Iris pigment epithelial cell (primary cell): ENCODE measurements at regions not wholly inside any gene's neighbourhood (a gene's known extent, or its start where the extent isn't known, plus 50 kb on each side); places are given as distances from the start of the nearest gene placed in this dataset.

Source experiments
- DNase-seq: peaks from one replicate; pipeline ENCODE4 v3.0.0-alpha.2; 2011; ENCODE audit warnings: low read depth

DNA sequence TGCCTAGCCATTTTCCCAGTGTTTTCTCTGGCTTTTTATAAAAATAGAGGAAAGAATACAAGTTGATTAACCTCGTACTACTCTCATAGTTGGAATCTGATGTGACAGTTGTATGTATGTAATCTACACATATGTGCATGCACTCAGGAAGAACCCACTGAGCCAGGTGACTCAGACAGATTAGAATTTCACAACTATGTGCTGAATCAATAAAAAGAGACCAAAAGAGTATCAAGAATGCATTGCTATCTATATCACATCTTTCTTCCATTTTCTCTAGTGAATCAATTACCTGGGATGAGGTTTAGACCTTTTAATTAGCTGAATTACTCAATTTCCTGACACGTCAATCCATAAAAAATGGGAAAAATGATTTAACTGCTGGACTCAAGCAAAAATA lies 319.3 kb upstream of the ATP10A start:
- DNase-seq = no peak

DNA sequence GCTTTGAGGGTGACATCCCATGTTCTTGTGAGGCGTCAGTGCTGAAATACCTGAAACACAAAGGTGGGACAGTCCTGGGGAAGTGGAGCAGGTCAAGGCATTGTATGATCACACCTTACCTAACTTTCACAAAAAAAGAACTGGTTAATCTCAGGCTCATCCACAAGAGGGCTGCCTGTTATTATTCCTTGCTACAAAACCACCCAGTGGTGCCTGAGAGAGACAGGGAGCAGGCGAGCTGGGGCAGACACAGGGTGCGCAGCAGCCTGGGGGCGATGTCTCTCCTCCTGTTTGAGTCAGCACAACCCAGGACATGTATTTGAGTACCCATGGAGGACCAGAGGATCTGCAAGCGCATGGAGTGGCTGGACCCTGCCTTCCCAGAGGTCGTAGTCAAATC lies 316.8 kb upstream of the ATP10A start:
- DNase-seq = no peak

DNA sequence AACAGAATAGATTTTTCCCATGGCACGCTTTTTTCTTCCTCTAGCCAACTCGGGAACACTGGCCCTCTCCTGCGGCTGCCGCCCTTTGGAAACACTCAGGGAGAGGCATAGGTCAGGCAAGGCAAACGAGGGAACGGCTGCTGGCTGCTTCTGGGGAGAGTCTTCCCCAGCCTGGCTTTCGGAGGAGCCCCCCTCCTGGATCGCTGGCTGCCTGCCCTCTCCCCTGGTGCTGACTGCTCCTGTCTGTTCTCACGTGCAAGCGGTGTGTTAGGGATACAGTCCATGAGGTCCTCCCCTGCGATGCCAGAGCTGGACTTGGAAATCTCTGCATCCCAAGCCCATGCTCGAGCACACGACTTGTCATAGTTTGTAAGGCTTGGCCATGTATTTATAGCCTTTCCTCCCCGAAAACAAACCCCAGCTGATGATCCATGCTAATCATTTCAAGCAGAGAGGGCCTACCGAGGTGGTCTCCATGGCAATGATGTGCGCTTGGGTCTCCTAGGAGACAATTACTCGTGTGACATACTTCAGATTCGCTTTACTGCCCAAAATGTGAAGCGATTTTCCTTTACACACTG lies 315.6 kb upstream of the ATP10A start:
- no peak for DNase-seq

DNA sequence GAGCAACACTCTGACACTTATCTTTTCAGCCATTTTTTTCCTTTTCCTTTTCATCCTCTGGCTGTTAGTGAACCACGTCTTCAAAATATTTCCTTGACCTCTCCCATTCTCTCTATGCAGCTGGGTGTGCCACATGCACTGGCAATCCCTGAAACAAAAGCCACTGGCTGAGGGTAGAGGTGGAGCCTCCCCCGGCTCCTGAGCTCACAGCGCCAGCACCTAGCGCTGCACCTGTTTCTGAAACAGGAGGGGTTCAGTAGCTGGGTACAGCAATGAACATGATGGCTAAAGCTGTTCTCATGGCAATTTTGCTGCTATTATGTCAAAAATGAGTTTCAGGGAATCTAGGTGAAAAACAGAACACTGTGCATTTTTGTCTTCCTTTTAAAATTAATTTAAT lies 314.7 kb upstream of the ATP10A start:
- DNase-seq = no peak

DNA sequence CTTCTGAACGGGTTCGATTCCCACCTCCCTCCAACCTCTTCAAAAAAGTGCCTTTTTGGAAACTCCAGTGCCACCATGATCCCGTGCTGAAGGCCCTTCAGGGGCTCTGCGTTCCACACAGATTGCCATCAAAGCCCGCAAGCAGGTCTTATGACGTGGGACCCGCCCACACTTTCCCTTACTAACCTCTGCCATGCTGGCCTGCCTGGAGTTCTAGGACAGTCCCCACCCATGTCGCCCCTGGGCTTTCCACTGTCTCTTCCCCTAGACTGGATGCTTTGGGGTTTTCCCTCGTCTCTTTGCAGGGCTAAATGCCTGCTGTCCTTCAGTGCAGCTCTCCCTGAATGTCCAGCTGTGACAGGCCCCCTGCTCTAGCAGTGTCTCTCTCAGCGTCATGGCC lies 313.7 kb upstream of the ATP10A start:
- DNase-seq = no peak

DNA sequence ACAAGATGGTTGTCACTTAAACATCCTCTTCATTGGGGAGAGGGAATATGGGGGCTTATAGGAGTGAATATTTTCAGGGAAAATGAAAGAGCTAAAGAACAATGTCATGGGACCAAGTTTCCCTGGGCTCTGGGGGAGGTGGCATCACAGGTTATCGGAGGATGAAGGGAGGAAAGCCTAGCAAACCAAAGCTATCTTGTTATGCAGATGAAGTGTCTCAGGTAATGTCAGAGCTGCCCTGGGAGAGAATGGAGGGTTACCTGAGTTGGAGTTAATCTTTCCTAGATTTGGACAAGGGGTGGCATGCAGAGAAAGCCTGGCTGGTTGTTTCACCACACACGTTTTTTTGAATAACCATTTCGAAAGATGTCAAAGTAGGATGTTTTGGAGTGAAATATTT lies 308.1 kb upstream of the ATP10A start:
- no peak for DNase-seq

DNA sequence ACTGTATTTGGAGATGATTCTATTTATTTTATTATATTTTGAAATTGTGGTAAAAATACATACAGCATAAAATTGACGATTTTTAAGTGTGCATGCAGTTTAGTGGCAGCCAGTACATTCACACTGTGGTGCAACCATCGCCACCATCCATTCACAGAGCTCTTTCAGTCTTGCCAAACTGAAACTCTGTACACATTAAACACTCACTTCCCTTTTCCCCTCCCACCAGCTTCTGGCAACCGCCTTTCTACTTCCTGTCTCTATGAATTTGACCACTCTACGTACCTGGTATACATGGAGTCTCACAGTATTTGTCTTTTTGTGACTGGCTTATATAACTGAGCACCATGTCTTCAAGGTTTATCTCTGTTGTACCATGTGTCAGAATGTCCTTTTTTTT lies 303.3 kb upstream of the ATP10A start:
- DNase-seq = no peak

DNA sequence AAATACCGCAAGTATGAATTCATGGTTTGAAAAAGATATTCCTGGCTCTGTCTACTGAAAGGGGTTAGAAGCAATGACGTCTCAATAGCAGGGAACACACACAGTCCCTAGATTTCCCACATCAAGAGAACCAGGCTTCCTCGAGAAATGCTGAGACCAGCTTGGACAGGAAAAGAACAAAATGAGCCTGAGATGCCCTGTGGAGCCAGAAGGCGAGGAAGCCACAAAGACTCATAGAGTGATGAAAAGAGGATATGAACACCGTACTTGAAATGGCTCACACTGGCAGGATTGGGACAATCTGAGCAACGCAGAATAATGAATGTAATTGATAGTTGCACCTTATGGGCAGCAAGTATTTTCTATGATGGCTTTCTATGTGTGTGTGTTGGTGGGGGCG lies 302.4 kb upstream of the ATP10A start:
- DNase-seq = no peak

DNA sequence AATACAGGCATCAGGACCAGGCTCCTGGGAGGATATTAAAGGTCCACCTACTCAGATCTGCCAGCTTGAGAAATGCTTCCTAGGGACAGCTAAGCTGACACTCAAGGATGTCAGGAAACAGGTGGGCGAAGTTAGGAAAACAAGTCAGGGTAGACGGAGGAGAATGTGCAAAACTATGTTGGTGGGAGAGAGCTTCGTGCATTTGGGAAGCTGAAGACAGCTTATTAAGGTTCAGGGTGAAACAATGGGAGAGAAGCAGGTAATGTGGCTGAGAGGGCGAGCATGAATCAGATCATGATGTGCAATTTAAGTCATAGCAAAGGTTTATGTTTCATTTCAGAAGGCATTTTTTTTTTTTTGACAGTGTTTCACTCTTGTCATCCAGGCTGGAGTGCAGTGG lies 297.2 kb upstream of the ATP10A start:
- DNase-seq = no peak

DNA sequence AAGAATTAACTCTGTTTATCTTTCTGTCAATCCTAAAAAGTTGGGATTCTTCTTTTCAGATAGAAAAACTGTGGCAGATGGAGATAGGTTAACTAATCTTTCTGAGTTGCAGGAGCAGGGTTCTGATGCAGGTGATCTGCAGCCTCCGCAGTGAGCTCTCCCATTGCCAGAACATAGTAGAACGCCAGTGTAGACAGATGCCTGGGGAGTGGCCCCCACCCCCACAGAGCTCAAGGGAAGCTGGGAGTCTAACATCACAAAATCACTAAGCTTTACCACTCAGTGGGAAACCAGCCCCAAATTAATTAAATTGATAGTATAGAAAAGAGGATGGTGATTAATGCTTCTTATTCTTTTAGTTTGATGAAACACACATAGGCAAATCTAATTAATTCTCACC lies 295.0 kb upstream of the ATP10A start:
- no peak for DNase-seq

DNA sequence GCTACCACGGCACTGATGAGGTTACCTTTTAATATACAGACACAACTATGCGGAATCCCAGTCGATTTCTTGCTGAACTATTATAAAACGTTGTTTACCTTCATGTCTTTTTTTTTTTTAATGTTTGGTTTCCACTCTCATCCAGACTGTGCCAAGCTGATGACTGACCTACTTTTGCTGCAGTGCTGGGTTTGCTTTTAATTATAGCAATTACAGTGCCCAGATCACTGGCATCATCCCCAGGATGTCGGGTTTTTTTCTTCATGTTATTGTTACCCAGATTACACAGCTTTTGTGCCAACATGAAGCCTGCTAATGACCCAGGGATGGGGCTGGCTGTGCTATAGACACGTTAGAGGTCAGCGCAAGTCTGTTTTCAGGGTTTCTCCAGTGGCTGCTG lies 294.0 kb upstream of the ATP10A start:
- DNase-seq = no peak

DNA sequence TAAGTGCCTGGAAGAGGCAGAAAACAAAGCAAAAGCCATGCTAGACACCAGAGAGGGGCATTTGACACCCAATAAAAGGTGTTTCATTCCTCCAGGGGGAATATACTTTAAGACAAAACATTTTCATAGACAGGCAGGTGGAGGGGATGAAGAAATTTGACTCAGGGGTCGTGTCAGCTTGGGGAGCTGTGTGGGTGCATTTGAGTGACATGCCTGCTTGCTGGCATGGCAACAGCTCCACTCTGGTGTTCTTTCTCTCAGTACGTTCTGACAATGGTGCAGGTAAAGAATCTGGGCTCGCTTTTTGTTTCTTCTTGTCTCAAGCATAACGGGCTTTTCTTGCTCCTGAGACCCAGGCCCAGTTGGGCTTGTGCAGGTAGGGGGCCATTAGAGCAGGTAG lies 292.9 kb upstream of the ATP10A start:
- no peak for DNase-seq

DNA sequence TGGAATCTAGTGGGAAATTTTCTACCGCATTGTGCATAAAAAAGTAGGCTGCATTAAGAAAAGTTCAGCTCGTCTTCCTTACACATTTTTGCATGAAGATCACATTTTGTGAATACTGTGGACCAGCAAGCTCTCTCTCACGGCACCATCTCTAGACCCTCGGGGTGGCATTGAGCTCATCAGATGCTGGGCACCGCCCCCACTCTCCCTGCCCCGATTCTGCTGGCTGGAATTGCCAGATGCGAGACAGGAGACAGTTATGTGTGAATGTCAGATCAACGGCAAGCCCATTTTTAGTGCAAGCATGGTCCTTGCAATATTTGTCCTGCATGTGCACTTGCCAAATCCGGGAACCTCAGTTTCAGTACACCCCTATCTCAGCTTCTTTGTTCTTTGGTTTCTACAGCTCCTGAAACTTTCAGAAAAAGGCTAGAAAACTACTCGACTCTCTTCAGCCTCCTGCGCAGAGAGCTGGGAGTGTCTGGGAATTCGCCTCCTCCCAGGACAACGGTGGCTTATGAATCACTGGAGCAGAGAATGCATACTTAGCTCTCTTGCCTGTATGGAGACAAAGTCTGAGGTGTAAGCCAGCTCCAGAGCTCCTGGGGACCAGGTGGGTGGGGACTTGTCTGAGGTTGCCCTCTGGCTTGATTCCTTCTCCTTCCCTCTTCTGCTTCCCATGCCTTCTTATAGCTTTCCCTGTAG lies 285.2 kb upstream of the ATP10A start:
- DNase-seq = no peak

DNA sequence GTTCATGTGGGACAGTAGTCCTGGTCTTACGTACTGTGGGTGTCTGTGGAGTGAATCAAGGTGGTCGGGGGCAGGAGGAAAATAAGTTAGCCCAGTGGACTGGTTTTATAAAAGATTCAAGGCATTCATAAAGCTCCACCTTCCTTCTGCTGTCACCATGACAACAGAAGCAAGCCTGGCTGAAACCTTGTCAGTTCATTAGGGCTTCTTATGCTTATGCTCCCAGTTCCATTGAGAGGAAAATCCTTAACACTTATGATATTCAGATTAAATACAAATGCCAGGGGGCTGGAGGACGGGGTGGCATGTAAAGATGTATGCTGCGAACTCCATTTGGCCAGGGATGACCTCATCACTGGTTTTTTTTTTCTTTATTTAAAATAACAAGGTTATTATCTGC lies 283.1 kb upstream of the ATP10A start:
- DNase-seq = no peak

DNA sequence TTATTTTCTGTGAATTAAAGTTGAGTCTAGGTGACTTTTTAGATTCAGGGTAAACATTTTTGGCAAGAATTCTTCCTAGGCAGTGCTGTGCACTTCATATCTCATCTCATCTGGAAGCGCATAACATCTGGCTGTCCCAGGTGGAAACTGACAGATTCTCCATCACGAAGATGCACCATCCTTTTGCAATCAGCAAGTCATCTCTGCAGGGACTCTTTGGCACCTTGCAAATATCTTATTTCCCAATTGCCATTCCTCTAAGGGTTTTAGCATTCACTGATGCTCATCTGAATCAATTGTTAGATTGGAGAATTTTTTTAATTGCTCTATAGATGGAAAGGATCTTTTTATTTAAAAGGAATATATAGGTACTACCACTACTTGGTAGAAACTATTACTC lies 282.7 kb upstream of the ATP10A start:
- DNase-seq = no peak

DNA sequence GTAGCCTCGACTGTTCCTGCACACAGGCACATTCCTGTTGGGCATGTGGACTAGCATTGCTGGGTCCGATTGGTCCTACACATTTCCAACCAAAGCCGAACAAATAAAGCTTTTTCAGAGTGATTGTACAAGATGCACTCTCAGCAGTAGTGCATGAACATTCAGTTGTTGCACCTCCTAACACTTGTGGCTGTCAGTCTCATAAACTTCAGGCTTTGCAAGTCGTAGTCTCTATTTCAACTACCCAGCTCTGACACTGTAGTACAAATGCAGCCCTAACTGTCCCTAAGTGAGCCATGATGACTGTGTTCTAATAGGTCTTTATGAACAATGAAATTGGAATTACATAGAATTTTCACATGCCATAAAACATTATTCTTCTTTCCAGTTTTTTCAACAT lies 281.7 kb upstream of the ATP10A start:
- DNase-seq = no peak

DNA sequence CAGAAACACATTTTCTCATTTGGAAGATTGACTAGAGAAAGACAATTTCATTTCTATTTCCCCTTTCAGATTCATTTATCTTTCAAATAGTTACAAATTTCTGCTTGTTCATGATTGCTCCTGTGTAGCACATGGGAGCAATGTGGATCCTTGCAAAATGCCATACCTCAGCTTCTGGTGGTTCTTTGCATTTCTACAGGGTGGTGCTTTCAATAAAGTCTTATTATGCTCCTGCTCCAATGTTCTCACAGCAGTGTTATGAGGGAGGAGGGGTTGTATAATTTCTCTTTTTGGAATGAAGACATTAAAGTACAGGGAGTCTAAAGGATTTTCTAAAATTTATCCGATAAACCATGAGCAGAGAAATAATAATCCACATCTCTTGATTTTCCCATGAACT lies 280.1 kb upstream of the ATP10A start:
- DNase-seq = no peak

DNA sequence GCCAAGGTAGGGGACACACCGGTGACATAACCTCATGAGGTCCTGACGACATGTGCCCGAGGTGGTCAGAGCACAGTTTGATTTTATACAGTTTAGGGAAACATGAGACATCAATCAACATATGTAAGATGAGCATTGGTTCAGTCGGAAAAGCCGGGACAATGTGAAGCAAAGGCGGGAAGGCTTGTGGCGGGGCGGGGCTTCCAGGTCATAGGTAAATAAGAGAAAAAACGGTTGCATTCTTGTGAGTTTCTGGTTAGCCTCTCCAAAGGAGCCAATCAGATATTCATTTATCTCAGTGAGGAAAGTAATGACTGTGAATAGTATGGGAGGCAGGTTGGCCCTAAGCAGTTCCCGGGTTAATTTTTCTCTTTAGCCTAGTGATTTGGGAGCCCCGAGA lies 271.7 kb upstream of the ATP10A start:
- DNase-seq = no peak

DNA sequence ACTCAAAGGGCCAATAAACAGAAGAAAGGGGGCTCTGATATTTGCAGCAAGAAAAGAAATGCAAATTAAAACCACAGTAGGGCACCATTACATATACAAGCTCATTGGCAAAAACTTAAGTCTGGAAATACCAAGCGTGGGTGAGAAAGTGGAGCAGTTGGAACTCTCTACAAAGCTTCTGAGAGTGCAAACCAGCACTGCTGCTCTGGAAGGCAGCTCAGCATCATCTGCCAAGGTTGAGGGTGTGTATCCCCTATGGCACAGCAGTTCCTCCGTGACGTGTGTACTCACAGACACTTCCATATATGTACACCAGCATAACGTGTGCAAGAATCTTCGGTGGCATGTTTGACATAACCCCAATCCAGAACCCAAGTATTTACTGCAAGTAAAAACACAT lies 271.0 kb upstream of the ATP10A start:
- no peak for DNase-seq

DNA sequence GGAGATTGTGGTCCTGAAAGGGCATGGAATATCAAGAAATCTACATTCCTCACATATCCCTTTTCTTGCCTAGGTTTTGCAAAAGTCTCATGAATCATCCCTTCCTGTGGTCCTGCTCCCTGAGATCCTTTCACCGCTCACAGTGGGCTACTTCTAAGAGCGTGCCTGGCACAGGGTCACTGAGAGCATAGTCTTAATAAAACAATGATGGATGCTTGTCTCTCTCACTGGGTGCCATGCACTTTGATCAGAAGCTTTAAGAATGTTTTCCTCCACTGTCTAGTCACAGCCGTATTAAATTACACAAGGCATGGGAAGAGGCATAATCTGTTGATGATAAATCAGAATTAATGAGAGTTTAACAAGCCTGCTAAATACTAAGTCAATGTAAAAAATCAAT lies 269.7 kb upstream of the ATP10A start:
- no peak for DNase-seq

DNA sequence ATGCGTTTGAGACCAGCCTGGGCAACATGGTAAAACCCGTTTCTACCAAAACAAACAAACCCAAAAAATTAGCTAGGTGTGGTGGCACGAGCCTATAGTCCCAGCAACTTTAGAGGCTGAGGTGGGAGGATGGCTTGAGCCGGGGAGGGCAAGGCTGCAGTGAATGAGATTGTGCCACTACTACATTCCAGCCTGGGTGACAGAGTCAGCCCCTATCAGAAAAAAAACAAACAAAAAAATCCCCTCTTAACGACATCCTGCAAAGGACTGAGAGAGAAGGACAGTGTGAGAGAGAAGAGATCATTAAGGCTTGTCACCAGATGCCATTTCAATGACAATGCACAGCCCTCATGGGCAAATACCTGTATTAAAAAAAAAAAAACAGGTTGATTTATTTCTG lies 266.7 kb upstream of the ATP10A start:
- no peak for DNase-seq

DNA sequence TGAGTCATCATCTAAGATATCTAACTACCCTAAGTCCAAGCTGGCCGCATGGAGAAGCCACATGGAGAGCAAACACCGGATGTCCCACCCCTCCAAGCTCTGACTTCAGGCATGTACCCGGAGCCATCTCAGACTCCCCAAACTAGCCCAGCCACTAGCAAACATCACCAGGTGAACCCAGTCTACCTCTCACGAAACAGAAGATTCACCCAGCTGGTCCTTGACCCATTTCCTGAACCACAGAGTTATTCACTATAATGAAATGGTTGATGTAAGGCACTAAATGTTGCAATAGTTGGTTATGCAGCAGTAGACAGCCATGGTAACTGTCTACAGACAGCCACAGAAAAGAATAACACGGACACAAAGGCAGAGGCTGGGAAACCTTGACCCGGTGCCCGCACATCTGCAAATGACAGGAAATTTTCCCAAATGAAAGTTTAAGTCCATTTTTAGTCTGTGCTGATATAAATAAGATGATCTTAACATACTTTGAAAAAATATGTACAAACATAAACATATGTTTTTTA lies 265.5 kb upstream of the ATP10A start:
- no peak for DNase-seq

DNA sequence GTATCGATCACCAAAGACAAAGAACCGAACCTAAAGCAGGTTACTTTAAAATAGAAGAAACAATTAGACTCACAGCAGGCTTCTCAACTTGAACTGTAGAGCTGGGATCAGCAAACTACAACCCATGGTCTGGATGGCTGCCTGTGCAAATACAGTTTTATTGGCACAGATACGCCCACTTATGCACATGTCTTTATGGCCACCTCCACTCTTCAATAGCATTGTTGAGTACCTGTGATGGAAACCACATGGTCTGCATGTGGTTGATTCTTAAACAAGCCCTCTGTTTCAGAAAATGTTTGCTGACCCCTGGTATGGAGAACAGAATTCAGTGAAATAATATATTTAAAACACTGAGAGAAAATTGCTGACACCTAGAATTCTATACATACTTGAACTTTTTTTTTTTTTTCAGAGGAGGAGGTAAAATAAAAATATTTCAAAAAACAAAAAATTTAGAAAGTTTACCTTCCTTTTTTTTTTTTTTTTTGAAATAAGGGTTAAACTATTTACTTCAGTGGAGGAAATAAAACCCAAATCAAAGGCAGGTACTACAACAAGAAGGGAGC lies 263.8 kb upstream of the ATP10A start:
- no peak for DNase-seq

DNA sequence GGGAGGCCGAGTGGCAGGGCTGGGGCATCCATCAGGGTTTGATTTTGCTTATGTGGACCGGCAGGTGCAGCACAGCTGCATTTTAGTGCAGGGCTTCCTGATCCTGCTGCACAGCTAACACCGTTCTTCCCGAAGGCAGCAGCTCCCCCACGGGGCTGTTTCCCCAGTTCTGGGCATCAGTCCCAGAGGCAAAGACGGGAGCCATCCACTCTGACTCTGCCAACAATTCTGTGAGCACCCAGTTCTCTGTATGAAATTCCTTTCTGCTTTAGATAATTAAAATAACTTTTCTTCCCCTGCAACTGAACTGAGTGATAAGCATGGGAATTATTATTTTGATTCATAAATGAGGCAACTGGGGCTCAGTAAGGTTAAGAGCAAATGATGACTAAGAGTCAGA lies 262.9 kb upstream of the ATP10A start:
- no peak for DNase-seq
